ENCODE measurements at regions not wholly inside any gene's neighbourhood (a gene's known extent, or its start where the extent isn't known, plus 50 kb on each side); places are given as distances from the start of the nearest gene placed in this dataset.
A peak's percentile ranks its signal among the peaks of the same experiment; 100 is the strongest.
"Not testable (repeated sequence)": the region's sequence is repeated elsewhere in the genome, so short reads cannot be mapped to it uniquely, and the experiment has no call there.

GRCh38 chr1:100597061-100597741, 59.3 kb downstream of the GPR88 start:
- H3K4me3 Mint-ChIP-seq, result no peak overlapping the region
- no peaks in the 10 kb centered on the region for H3K27me3 Mint-ChIP-seq
- CTCF ChIA-PET, result no interaction called here
- peaks cover 16% of the 10 kb centered on the region for H3K9me3 Mint-ChIP-seq
- H3K4me1 Mint-ChIP-seq, result no peaks in the 10 kb centered on the region
- no peak overlapping the region for H3K27ac Mint-ChIP-seq
- H3K36me3 Mint-ChIP-seq, result no peaks in the 10 kb centered on the region
- no peak for DNase-seq

GRCh38 chr1:100597784-100598183, 59.8 kb downstream of the GPR88 start:
- Mint-ChIP-seq H3K27me3 (no peaks in the 10 kb centered on the region), H3K4me3 (no peak overlapping the region), H3K9me3 (peaks cover 18% of the 10 kb centered on the region), H3K27ac (no peak overlapping the region), H3K4me1 (no peaks in the 10 kb centered on the region), H3K36me3 (no peaks in the 10 kb centered on the region)
- no peak for DNase-seq
- CTCF ChIA-PET, result no interaction called here

DNA sequence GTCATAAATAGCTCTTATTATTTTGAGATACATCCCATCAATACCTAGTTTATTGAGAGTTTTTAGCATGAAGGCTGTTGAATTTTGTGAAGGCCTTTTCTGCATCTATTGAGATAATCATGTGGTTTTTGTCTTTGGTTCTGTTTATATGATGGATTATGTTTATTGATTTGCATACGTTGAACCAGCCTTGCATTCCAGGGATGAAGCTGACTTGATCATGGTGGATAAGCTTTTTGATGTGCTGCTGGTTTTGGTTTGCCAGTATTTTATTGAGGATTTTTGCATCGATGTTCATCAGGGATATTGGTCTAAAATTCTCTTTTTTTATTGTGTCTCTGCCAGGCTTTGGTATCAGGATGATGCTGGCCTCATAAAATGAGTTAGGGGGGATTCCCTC, 62.4 kb downstream of the GPR88 start:
- DNase-seq, H3K4me1 Mint-ChIP-seq, H3K36me3 Mint-ChIP-seq, H3K27ac Mint-ChIP-seq, H3K4me3 Mint-ChIP-seq, CTCF ChIA-PET, H3K27me3 Mint-ChIP-seq: not testable (repeated sequence)
- H3K9me3 Mint-ChIP-seq, result peaks cover 25% of the 10 kb centered on the region

GRCh38 chr1:100602028-100602427, 64.1 kb downstream of the GPR88 start:
- DNase-seq, H3K27ac Mint-ChIP-seq, H3K4me1 Mint-ChIP-seq, H3K4me3 Mint-ChIP-seq, H3K36me3 Mint-ChIP-seq, H3K27me3 Mint-ChIP-seq, CTCF ChIA-PET: not testable (repeated sequence)
- H3K9me3 Mint-ChIP-seq, result peaks cover 25% of the 10 kb centered on the region

DNA sequence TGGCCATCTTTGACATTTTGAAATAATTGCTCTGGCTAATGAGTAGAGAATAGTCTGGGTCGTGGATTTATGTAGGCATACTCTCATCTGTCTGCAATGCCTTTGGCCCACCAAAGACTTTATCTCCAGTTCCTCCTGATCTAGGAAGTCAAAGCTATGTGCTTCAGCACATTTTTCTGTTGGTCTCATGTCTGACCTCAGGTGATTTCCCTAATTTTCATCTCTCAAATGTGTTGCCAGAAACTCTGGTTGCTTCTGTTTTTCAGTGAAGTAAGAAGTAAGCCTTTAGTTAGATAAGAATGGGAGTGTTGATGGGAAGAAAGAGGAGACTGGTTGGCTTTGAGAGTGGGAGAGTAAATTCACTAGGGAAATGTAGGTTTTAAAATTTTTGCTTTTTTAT, 66.4 kb downstream of the GPR88 start:
- CTCF ChIA-PET, result no interaction called here
- H3K9me3 Mint-ChIP-seq, result peaks cover 23% of the 10 kb centered on the region
- no peaks in the 10 kb centered on the region for H3K36me3 Mint-ChIP-seq
- H3K27me3 Mint-ChIP-seq, result peaks cover 14% of the 10 kb centered on the region
- no peak overlapping the region for H3K4me3 Mint-ChIP-seq
- no peaks in the 10 kb centered on the region for H3K4me1 Mint-ChIP-seq
- no peak overlapping the region for H3K27ac Mint-ChIP-seq
- DNase-seq, result no peak

DNA sequence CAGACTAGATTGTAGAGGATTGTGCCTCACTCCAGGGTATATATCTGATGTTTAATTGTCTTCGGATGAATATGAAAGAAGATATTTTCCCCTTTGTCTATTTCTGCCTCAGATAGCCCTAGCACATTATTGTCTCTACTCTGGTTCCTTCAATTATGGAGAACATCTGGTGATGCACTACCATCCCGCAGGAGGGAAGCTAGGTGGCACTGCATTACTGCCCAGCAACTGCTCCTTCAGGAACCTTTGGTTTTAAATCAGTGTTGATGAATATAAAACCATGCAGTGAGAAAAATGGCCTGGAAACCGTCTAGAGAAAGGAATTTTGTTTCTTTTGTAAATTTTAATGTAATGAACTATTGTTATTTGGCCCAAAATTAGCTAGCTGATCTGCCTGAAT, 68.5 kb downstream of the GPR88 start:
- peaks cover 11% of the 10 kb centered on the region for H3K9me3 Mint-ChIP-seq
- H3K4me3 Mint-ChIP-seq, result no peak overlapping the region
- H3K36me3 Mint-ChIP-seq, result no peaks in the 10 kb centered on the region
- CTCF ChIA-PET, result interaction anchor here (0.6 to 1.4 kb wide), 4 partner anchors 257 to 267 kb away, joined by 3 to 5 read pairs (median 3); no protein-coding TSS in a partner anchor
- no peaks in the 10 kb centered on the region for H3K4me1 Mint-ChIP-seq
- no peak overlapping the region for H3K27ac Mint-ChIP-seq
- H3K27me3 Mint-ChIP-seq, result peaks cover 19% of the 10 kb centered on the region
- DNase-seq, result peak; percentile 29

- Mint-ChIP-seq H3K27ac (no peak overlapping the region), H3K9me3 (peaks cover 7% of the 10 kb centered on the region), H3K36me3 (no peaks in the 10 kb centered on the region), H3K27me3 (peaks cover 19% of the 10 kb centered on the region), H3K4me3 (no peak overlapping the region), H3K4me1 (no peaks in the 10 kb centered on the region)
- CTCF ChIA-PET, result no interaction called here
- DNase-seq, result no peak
Observed at GRCh38 chr1:100607628-100608240, 69.8 kb downstream of the GPR88 start.

DNA sequence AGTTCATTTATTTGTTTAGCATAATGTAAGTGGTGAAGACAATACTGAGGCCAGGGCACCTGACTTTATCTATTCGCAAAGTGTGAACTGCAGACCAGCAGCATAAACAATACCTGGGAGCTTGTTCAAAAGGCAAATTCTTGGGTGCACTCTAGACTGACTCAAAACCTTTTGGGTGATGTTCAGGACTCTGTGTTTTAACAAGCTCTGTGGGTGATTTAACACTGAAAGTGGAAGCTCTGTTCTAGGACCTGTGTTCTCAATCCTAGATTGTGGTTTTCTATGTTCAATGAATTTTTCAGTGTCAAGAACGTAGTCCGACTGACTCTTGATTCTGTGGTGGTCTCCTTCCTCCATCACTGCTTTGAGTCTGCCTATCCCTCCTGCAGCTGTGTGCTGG, 71.9 kb downstream of the GPR88 start:
- CTCF ChIA-PET, result interaction anchor here (0.7 kb wide), 1 partner anchor 39 kb away, joined by 4 read pairs; no protein-coding TSS in a partner anchor
- Mint-ChIP-seq H3K27ac (no peak overlapping the region), H3K4me3 (no peak overlapping the region), H3K4me1 (peaks cover 18% of the 10 kb centered on the region), H3K27me3 (peaks cover 21% of the 10 kb centered on the region), H3K9me3 (peaks cover 4% of the 10 kb centered on the region), H3K36me3 (no peaks in the 10 kb centered on the region)
- no peak for DNase-seq

GRCh38 chr1:100611086-100611485, 73.1 kb downstream of the GPR88 start:
- H3K27ac Mint-ChIP-seq, result no peak overlapping the region
- H3K4me3 Mint-ChIP-seq, result no peak overlapping the region
- no peaks in the 10 kb centered on the region for H3K9me3 Mint-ChIP-seq
- DNase-seq, result no peak
- H3K27me3 Mint-ChIP-seq, result peaks cover 21% of the 10 kb centered on the region
- H3K4me1 Mint-ChIP-seq, result peaks cover 21% of the 10 kb centered on the region
- H3K36me3 Mint-ChIP-seq, result no peaks in the 10 kb centered on the region
- CTCF ChIA-PET, result no interaction called here

DNA sequence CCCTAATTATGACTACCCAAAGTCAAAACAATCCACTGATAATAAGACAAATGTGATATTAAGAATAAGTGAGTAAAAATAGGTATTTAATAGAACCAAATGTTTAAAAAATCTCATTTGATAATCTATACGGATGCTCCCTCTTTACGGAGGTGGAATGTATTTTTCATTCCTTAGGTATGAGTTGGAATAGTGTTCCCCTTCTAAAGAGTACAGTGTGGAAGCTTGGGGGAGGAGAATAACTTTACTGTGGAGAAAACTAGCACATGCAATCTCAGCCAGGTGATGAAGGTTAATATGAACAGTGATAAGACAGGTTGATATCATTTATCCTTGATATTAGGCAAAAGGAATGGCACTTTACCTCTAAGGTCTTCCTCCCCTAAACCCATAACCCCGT, 74.6 kb downstream of the GPR88 start:
- CTCF ChIA-PET, result no interaction called here
- Mint-ChIP-seq H3K36me3 (no peaks in the 10 kb centered on the region), H3K4me3 (no peak overlapping the region), H3K27me3 (peaks cover 14% of the 10 kb centered on the region), H3K27ac (no peak overlapping the region), H3K9me3 (no peaks in the 10 kb centered on the region), H3K4me1 (peaks cover 21% of the 10 kb centered on the region)
- no peak for DNase-seq

DNA sequence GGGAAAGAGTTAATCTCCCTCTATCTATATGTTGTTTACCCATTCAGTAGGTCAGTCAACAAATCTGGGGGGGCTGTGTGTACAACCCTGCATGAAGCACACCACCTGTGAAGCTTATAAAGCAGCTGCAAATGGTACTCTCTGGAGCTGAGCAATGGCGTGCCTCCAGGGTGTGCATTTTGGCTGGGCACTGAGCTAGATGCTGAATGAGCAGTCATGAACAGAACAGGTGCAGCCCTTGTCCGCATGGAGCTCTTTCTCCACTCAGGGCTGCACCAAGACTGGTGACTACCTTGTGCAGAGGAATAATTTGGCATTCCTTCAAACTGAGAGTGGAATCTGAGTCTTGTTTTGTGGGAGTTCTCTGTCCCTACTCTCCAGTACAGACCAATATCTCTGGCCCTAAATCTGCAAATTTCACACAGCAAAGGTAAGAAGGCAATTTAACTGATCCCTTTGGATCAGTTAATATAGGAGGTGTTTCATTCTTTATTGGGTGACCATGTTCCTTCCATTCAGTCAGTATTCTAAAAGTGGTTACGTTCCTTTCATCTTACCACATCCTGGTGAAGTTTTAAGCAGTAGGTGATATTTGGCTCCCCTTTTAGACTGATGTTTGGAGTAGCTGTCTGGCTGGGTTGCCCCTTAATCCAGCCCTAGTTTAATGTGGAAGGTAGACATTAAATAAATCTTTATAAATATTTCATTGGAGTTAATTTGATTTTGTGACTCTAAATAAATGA, 76.0 kb downstream of the GPR88 start:
- H3K9me3 Mint-ChIP-seq, result no peaks in the 10 kb centered on the region
- CTCF ChIA-PET, result interaction anchor here (0.9 to 1.2 kb wide), 4 partner anchors 81 to 255 kb away, joined by 3 to 4 read pairs (median 3); no protein-coding TSS in a partner anchor
- H3K36me3 Mint-ChIP-seq, result no peaks in the 10 kb centered on the region
- H3K4me1 Mint-ChIP-seq, result peaks cover 21% of the 10 kb centered on the region
- H3K27ac Mint-ChIP-seq, result peak overlapping the region; percentile 38
- peaks cover 11% of the 10 kb centered on the region for H3K27me3 Mint-ChIP-seq
- H3K4me3 Mint-ChIP-seq, result no peak overlapping the region
- no peak for DNase-seq

DNA sequence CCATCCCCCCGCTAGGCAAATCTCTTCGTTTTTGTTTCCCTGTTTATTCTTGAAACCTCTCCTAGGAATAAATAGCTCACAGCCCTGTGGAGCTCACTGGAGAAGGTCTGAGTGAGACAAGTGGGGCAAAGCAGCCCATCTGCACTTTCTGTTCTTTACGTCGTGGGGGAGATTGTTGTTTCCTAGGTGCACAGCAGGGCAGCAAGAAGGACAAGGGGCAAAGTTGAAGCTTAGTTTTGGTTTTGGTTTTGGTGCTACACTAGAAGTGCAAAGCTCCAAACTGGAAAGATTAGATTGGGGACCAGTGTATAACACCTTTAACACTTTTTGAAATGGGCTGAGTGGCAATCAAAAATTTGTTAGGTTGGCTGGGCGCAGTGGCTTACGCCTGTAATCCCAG, 76.6 kb downstream of the GPR88 start:
- Mint-ChIP-seq H3K4me3 (peak overlapping the region; percentile 44), H3K4me1 (peaks cover 21% of the 10 kb centered on the region), H3K36me3 (no peaks in the 10 kb centered on the region), H3K9me3 (no peaks in the 10 kb centered on the region), H3K27me3 (peaks cover 11% of the 10 kb centered on the region), H3K27ac (peak overlapping the region; percentile 82)
- DNase-seq, result peak; percentile 27
- CTCF ChIA-PET, result interaction anchor here (0.9 to 1.2 kb wide), 4 partner anchors 82 to 254 kb away, joined by 3 to 4 read pairs (median 3); no protein-coding TSS in a partner anchor

DNA sequence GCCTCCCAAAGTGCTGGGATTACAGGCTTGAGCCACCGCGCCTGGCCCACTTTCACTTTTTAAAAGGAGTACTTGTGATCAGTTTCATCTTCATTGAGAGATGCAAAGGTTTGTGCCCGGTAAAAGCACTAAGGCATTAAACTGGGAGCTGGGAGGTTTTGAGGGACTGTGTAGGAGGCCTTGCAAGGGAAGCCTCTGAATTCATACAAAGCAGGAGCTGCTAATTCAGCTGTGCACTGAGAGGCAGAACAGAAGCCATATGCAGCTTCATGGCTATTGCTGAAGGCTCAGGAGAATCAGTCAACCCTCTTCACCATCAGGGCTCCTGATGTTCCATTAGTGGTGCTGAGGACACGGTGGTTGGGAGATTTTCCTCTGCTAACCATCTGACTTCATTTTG, 77.7 kb downstream of the GPR88 start:
- Mint-ChIP-seq H3K36me3 (no peaks in the 10 kb centered on the region), H3K4me3 (no peak overlapping the region), H3K4me1 (peaks cover 21% of the 10 kb centered on the region), H3K9me3 (no peaks in the 10 kb centered on the region), H3K27me3 (peaks cover 6% of the 10 kb centered on the region), H3K27ac (no peak overlapping the region)
- DNase-seq, result no peak
- CTCF ChIA-PET, result interaction anchor here (0.7 kb wide), 1 partner anchor 16 kb away, joined by 3 read pairs; no protein-coding TSS in a partner anchor

DNA sequence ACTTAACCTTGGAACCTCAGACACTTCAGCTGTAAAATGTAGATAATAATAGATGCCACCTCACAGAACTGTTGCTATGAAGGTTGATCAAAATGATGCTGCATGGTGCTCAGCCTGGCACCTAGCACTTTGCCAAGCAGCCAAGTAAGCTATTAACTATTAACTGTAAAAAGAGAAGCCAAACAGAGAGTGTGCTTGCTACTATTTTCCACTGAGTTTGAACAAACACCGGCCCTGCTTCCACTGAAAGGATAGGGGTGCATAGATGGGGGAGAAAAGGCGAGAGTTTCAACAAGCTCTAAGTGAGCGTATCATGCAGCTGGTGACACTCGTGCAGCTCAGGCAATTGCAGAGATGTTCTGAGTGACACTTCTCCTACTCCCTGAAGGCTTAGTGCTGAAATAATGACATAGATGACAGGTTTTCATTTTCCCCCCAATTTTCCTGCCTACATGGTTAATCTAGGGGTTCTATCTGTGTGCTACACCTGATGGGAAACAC, 78.2 kb downstream of the GPR88 start:
- no peak for DNase-seq
- H3K36me3 Mint-ChIP-seq, result no peaks in the 10 kb centered on the region
- no peaks in the 10 kb centered on the region for H3K9me3 Mint-ChIP-seq
- peaks cover 6% of the 10 kb centered on the region for H3K27me3 Mint-ChIP-seq
- CTCF ChIA-PET, result no interaction called here
- H3K4me1 Mint-ChIP-seq, result peaks cover 21% of the 10 kb centered on the region
- H3K27ac Mint-ChIP-seq, result no peak overlapping the region
- H3K4me3 Mint-ChIP-seq, result no peak overlapping the region
